HG03460 (cell line): ENCODE measurements at regions not wholly inside any gene's neighbourhood (a gene's known extent, or its start where the extent isn't known, plus 50 kb on each side); places are given as distances from the start of the nearest gene placed in this dataset.
"Not testable (repeated sequence)": the region's sequence is repeated elsewhere in the genome, so short reads cannot be mapped to it uniquely, and the experiment has no call there.

Experiments used
- ATAC-seq: cut with Tn5 transposase; IDR thresholded peaks from one replicate; pipeline ENCODE4 v1.9.1; 2021; ENCODE audit not compliant: unreplicated experiment

DNA sequence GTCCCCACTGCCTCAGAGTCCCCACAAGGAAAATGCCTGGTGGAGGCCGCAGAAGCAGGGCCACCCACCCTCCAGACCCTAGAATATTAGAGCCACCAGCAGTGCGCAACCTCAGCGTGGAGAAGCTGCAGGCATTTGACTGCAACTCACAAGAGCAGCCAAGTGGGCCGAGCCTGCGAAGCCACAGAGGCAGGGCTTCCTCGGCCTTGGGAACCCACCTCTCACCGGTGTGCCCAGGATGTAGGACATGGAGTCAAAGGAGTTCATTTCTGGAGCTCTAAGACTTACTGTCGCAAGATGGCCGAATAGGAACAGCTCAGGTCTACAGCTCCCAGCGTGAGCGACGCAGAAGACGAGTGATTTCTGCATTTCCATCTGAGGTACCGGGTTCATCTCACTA is 397.9 kb upstream of the PIK3R1 start:
- ATAC-seq = no peak

DNA sequence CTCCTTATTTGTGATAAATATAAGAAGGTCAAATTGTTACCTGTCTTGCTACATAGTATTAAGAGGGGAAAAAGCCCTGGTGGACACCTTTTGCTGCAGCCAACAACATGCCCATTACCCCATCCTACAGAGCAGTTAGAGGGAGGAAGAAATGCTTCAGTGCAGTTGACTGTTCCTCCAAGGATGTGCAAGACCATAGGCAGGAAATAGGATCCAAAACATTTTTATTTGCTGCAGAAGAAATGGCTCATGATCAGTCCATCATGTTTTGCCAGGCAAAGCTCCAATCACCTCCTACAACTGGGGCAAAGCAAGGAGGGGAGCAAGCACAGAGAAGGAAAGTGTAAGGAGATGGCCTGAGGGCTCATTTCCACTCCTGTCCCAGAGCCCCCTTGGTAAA is 399.1 kb upstream of the PIK3R1 start:
- no peak for ATAC-seq

DNA sequence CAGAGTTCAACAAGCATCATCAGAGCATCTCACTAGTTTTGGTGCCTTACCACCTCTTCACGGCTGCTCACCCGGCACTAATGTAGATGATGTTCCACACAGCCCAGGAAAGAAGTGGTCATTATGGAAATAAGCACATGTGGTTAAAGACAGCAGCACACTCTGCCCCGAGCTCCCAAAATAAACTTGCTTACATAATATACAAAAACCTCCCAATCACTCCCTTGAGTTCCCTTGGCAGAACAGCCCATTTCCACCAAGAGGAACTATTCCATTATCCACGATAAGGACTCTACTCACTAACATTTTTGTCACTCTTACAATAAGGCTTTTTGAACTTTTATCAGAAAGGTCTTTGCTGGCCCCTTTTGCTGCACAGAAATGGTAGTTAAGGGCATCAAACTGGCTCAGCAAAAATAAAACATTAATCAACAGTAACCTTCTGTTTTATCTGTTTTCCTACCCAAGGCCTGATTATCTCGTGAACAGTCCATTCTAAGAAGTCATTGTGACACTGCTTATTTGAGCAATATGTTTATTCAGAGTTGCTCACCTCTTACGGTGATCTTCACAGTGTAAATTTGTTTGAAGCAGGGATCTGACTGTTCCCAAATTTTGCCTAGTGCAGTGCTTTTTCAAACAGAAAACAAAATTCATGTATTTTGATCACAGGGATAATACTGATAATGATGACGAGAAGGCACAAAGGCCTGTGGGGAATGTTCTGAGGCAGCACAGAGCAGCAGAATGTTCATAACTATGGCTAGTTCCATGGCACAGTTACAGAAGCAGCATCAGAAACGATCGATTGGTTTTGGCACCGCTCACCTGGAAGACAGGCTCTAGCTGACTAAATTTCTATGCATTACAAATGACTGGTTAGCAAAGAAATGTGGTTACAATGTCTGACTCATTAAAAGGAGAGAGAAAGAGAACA is 399.8 kb upstream of the PIK3R1 start:
- no peak for ATAC-seq

DNA sequence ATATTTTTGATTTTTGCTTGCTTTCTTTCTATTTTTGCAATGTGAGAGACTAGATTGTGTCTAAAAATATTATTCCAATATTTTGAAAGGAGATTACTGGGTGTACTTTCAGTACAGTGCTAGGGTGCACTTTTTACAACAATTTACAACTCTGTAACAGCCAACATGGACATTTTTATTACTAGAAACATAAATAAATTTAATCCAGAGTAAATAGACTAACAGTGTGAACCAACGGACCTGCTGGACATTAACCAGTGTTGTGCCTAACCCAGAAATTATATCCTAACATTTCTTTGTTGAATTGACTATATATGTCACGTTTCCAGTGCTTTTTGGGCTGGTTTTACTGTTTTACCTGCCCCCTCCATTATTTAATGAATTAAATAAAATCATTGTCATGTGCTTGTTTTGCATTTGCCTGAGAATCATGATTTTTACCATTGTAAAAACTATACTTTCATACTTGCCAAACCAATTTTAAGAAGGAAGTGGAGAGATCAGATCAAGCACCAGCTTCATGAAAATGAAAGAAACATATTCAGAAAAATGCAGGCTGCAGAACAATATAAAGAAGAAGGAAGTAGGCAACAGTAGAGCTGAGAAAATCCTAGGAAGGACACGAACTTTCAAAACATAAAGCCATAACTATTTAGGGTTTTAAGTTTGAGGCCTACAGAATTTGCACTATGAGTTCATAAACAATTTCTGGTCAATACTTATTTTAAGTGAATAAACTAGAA is 400.8 kb upstream of the PIK3R1 start:
- ATAC-seq = no peak

DNA sequence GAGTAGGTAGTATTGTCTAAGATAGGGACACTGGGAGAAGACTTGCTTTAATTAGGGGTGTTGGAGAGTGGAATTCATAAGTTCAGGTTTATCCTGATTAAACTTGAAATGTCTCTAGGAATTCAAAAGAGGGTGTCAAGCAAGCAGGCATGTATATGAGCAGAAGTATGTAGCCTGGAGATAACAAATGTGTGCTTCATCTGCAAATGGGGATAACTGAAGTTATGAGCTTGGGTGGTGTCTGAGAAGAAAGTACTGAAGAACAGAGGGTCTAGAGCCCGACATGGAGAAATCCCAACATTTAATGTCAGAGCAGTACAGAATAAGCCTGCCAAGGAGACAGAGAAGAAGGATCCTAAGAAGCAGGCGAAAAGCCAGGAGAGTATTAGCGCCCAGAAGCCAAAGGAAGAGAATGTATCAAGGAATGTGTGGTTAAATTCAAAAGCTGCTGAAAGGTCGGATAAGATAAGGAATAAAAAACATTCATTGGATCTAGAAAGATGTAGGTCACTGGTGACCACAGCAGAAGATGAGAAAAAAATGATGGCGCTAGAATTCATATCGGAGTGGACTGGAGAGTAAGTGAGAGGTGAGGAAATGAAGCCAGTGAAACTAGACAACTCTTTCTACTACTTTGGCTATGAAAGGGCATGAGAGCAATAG is 401.5 kb upstream of the PIK3R1 start:
- no peak for ATAC-seq

DNA sequence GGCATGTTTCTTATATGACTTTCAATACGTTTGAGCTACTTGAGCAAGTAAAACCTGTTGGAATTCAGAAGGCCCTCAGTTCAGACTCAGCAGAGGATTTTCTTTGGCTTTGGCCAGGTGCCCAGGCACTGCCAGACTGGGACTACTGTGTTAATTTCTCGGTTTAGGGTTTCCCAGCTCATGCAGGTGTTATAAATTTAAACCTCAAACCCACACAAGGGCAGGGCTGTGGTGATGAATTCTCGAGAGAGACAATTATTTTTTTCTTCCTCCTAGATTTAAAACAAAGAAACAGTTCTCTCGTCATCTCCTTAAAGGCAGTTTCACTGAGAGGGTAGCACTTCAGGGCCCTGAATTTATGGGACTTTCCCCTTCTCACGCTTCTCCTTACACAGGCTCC is 406.0 kb upstream of the PIK3R1 start:
- peak; percentile 41 for ATAC-seq

DNA sequence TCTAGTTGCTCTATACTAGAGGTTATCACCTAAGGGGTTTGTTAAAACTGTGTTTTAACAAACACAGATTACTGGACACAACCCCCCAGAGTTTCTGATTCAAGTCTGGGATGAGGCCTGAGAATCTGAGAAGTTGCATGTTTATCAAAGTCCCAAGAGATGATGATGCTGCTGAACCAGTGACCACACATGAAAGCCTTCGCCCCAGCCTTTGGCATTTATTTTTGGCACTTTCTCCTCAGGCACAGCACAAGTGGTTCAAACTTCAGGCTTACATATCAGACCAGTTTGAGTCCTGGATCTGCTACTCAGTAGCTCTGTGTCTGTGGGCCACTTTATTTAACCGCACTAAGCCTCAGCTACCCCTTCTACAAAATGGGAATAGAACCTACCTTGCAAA is 407.2 kb upstream of the PIK3R1 start:
- ATAC-seq = no peak

DNA sequence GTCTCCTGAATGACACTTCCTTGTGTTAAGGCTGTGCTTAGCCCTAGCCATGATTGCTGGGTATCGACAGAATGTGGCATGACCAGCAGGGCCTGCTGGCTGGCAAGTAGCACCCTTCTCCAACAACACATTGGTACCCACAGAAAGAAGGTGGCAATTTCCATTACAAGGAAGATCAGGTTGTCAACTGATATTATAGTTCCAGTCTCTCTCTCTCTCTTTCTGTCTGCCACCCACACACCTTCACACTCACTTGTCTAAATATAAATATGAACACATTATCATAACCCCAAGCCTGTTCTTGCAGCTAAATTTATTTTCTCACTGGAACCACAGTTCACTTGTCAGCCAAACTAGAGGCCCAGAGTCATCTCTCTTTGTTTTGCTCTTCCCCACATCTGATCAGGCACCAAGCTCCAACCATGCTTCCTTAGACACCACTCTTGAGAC is 408.1 kb upstream of the PIK3R1 start:
- ATAC-seq = peak; percentile 46

DNA sequence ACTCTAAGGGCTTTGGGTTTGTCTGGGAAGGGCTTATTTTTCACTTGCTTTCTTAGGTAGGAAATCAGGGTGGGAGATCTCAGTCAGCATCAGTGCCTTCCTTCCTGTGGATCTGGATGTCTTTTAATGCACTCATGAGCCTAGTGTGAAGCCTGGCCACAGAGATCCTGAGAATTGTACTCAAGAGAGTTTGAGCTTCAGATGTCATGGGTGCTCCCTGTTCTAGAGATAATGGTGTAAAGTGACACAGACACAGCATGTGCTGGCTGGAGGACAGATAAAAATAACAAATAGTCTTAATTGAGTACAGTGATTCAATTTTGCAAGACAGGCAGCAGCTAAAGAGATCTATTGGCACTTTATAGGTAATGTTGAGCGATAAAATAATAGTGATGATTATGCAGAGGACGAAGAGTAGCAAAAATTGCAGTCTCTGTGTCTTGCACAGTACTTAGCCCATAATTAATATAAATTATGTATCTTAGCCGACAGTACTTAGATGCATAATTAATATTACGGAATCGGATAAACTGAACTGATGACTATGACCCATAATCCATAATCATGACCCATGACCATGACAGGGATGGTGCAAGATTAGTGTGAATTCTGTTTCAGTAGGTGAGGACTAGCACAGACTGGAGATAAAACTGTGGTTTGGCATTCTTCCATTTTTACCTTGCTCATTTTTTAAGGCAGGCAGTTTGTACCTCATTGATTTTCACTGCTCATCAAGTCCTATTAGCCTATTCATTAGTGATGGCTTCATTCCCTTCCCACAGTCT is 408.7 kb upstream of the PIK3R1 start:
- peak; percentile 7 for ATAC-seq

DNA sequence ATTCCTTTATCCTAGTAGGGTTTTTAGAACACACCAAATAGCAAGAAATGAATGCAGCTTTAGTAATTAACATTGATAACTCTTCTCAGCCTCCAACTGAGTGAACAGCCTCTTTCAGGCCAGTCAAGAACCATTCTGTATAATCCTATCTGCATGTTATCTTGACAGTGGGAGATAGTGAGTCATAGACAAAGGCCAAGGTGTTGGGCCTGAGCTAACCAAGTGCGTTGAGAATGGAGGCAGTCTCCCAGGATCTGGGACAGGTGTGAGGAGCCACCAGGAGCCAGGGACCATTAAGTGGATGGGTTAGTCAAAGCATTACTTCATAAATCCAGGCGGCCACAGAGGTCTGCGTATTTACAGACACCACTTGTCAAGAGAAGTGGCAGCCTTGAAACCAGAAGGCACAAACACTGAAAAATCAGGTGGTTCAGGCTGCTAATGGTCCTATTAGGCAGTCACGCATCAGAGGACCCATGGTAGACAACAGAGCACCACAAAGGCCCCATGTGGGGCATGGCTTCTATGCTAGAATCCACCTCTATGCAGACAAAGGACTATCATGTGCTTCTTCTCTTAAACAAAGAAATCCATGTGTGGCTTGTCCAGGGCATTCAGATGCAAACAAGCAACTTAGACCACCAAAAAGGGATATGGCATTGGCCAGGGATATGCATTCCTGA is 409.7 kb upstream of the PIK3R1 start:
- no peak for ATAC-seq

DNA sequence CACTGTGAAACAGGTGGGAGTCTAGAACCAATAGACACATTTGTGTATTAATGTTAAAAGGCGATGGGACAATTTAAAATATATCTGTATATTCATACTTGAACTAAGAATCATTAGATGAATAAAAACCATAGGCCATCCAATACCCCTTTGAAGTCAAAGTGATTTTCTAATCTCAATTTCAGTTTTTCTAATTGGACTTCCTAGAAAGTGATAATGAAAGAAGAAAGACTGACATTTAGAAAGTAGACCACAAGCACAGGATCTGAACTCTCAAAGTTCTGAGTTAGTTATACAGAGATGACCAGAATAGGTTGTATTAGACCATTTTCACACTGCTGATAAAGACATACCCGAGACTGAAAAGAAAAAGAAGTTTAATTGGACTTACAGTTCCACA is 412.8 kb upstream of the PIK3R1 start:
- ATAC-seq = peak; percentile 54

DNA sequence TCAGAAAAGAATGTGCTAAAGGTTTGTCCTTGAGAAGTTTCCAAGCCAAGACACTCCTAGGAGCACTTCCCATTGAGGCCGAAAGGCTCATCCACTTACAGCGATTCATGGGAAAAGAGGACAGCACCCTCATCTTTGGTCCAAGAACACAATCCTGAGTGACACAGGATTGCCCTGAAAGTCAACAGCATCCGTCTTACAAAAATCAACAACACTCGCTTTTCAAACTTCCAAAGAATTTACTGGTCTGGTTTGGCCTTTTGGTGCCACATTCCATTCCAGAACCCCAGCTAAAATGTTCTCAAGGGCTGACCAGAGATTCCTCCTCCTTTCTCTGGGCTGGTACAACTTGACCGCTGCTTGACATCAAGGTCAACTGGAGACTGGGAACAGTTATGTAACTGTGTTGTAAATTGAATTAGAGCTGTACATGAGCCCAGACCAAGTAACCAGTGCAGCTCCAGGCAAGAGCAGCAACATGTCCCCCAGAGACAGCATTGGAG is 415.8 kb upstream of the PIK3R1 start:
- ATAC-seq = no peak

DNA sequence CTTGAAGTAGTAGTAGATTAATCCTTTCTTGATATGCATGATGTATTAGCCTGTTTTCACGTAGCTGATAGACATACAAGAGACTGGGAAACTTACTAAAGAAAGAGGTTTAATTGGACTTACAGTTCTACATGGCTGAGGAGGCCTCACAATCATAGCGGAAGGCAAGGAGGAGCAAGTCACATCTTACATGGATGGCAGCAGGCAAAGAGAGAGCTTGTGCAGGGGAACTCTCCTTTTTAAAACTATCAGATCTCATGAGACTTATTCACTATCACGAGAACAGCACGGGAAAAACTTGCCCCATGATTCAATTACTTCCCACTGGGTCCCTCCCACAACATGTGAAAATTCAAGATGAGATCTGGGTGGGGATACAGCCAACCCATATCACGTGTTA is 417.1 kb upstream of the PIK3R1 start:
- not testable (repeated sequence) for ATAC-seq

DNA sequence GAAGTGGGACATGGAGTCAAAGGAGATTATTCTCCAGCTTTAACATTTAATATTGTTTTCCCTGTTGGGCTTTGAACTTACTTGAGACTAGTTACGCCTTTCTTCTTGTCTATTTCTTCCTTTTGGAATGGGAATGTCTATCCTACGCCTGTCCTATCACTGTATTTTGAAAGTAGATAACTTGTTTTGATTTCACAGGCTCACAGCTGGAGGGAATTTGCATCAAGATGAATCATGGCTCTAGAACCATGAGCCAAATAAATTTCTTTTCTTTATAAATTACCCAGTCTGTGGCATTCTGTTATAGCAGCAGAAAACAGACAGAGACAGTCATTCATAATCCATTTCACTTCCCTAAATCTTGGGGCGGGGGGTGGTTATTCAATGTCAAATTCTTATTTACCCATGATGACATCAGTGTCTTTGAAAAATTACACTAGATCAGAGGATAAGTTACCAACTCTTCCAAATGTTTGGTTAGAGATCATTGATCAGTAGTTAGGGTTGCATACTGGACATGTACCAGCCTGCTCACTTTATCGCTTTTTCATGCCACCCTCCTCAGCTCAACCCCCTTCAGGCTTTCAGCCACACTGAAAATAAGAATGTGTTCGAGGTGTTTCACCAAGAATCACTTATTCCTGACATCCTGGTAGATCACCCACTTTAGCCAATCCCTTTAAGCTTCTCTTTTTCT is 419.6 kb upstream of the PIK3R1 start:
- ATAC-seq = no peak

DNA sequence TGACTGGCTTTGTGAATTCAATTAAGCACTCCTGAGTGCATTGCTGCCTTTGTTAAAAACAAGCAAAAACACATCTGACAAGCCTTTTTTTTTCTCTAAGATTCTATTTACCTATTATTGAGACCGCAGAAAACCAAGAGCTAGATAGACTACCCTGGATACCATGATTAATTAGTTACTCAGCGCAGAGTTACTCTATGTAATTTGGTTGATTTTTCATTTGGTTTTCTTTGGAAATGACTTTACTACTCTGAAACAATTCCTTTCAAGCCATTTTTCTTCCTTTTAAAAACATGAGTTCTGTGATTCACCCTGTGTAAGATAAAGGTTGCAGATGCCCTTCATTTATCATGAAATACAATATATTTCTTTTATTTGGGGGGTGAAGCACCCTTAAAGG is 421.6 kb upstream of the PIK3R1 start:
- no peak for ATAC-seq

DNA sequence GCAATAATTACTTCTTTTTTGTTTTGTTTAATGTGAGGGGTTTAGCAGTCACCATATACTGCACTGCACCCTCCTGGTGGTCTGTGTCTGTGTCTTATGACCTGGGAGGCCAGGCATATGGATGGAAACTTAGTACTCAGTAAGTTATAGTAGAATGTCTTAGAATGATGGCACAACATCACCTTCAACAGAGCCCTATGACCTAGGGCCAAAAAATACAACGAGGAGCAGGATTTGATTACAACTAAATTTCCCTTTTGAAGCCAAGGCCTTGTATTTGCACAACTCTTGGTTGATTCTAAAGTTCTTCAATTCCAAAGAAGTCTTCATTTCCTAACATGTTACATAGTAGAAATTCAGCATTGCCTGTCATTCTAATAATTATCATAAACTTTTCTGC is 422.1 kb upstream of the PIK3R1 start:
- no peak for ATAC-seq

DNA sequence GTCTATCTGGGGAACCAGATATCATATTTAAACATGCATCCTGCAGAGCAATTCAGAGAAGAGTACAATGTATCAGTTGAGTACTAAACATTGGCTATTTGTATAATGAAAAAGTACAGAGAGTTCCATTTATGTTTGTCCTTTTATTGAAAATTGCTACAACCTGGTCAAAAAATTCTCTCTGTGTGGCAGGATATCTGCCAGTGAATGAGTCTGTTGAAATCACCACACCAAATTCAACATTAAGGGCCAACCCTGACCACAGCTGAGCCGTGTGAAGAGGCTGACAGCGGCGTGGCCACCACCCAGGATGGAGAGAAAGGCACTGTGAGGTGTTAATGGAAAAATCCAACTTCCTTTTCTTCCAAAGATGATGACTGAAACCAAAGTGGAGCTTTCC is 422.7 kb upstream of the PIK3R1 start:
- ATAC-seq = no peak

DNA sequence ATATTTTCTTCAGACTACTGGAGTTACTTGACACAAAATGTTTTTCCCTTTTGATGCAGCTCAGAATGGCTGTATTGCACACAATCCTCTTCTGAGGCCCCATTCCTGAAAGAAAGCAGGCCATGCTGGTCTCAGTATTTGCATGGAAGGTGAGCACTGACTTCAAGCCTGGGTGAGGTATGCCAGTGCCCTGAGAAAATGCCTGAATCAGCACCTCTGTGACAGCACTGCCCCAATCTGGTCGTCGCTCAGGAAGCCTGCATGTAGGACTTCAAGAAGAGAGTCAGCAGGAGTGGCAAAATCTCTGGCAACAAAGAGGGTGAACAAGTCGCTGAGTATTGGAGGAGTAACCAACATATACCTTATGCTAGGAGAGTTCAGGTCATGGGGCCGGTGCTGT is 425.2 kb upstream of the PIK3R1 start:
- ATAC-seq = no peak

DNA sequence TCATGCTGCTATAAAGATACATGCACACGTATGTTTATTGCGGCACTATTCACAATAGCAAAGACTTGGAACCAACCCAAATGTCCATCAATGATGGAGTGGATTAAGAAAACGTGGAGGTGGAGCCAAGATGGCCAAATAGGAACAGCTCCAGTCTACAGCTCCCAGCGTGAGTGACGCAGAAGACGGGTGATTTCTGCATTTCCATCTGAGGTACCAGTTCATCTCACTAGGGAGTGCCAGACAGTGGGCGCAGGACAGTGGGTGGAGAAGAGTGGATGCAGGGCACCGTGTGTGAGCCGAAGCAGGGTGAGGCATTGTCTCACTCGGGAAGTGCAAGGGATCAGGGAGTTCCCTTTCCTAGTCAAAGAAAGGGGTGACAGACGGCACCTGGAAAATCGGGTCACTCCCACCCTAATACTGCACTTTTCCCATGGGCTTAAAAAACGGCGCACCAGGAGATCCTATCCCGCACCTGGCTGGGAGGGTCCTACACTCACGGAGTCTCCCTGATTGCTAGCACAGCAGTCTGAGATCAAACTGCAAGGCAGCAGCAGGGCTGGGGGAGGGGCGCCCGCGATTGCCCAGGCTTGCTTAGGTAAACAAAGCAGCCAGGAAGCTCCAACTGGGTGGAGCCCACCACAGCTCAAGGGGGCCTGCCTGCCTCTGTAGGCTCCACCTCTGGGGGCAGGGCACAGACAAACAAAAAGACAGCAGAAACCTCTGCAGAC is 435.5 kb upstream of the PIK3R1 start:
- ATAC-seq = not testable (repeated sequence)
